Stimulated activated CD4-positive, alpha-beta T cell treated with anti-CD3 and anti-CD28 coated beads, Interleukin-12 subunit alpha, Interleukin-12 subunit beta, amount 100 ng/mL, for 24 hours (primary cell): ENCODE measurements at regions not wholly inside any gene's neighbourhood (a gene's known extent, or its start where the extent isn't known, plus 50 kb on each side); places are given as distances from the start of the nearest gene placed in this dataset.
"Not testable (repeated sequence)": the region's sequence is repeated elsewhere in the genome, so short reads cannot be mapped to it uniquely, and the experiment has no call there.

Experiments
- DNase-seq, 2 experiments: peaks; one replicate each; pipeline ENCODE4 v3.0.0-alpha.2; 2020; ENCODE audit warnings: low read depth in 2 of 2

DNA sequence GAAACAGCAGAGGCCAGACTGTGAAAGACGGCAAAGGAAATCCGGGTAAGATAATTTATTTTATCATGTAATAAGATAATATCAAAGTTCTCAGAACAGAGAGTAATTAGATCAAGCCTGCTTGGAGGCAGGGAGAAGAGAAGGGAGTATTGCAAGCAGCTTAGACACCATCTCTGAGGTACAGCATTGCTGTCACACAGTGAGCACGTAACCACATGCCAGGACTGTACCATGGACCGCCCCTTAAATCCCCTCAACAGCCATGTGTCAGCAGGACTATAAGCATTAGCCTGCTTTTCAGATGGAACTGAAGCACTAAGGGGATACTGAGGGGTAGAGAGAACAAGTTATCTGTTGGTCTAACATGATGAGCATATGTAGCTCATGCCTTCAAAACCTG lies 141.5 kb downstream of the C6orf118 start:
- no peak for DNase-seq

- DNase-seq, result no peak
These were observed 142.1 kb downstream of the C6orf118 start for GRCh38 chr6:165167311-165167710.

DNA sequence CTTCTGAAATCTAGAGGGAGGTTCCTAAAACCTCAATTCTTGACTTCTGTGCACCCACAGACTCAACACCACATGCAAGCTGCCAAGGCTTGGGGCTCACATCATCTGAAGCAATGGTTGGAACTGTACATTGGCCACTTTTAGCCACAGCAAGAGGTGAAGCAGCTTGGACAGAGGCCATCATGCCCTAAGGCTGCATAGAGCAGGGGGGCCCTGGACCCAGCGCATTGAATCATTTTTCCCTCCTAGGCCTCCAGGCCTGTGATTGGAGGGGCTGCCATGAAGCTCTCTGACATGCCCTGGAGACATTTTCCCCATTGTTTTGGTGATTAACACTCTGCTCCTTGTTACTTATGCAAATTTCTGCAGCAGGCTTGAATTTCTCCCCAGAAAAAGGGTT lies 145.9 kb downstream of the C6orf118 start:
- DNase-seq, result no peak

GRCh38 chr6:165159460-165159859 lies 149.9 kb downstream of the C6orf118 start:
- no peak for DNase-seq

DNA sequence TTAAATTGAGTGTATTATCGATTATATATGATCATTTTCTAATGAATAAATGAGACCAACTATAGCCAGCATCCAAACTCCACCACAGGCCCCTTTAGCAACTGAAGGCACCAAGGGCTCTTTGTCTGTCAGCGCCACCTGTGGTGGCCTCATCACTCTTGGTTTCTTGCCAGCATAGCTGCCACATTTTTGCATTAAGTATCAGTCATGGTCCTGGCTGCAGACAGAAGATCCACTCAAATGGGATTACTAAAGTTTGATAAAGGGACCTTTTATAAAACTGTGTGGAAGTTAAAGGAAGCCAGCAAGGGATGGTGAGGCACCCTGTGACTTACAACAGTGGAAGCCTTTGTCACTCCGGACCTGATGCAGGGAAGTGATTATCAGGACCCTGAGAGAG lies 162.9 kb downstream of the C6orf118 start:
- DNase-seq, result no peak

GRCh38 chr6:165135889-165136288 lies 173.5 kb downstream of the C6orf118 start:
- DNase-seq, result no peak

DNA sequence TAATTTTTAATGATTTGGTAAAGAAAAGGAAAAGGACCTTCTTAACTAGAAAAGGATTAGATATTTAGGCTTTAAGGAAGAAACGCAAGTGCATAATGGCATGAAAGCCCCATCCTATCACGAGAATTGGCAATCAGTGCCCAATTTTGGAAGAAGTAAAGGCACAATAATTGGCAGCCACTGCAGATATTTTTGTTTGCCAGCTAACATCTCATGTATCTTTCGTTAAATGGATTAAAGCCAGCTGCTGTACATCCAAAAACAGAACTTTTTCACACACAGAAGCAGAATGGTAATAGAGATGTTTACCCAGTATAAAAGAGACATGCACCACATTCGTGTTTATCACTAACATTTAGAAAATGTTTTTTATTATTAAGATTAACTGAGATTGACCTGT lies 180.3 kb downstream of the C6orf118 start:
- no peak for DNase-seq

DNA sequence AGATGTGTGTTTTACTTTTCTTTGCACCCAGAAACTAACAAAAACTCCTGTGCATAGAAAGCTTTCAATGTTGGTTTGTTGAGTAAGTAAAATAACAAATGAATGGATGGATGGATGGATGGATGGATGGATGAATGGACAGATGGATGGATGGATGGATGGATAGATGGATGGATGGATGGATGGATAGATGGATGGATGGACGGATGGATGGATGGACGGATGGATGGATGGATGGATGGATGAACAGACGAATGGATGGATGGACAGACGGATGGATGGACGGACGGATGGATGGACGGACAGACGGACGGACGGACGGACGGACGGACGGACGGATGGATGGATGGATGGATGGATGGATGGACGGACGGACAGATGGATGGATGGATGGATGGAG lies 181.7 kb downstream of the C6orf118 start:
- not testable (repeated sequence) for DNase-seq

- DNase-seq, result not testable (repeated sequence)
These were observed 184.7 kb downstream of the C6orf118 start for GRCh38 chr6:165124681-165125080.

DNA sequence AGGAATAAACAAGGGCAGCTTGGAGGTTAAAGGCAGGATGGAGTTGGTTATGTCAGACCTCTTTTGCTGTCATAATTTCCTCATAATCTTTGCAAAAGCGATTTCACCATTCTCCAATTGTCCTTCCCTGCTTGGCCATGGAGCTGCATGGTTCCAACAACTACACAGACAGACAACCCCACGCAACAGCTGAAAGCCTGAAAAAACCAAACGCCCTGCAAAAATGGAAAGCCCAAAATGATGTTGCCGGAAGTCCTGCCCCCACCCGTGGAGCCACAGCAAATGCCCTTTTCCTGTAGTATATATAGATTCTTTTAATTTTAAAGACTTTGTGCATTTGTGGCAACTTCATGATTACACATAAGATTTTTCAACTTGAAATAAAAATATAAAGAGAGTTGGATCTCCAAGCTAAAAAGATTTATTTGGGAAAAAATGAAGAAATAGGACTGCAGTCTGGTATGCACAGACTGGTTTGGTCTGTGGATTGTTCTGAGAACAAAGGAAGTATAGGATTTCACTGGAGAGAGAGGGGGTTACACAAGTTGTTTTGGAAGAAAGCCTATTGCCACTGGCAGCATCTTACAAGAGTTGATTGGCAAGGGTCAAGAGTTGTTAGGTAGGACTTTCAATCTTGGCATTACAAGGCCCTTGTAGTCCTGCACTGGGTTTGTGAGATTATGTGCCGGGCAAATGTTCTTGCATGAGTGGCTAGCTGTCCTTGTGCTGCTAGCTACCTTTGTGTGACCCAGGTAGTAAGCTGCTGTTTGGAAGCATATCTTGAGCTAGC lies 190.0 kb downstream of the C6orf118 start:
- DNase-seq, result no peak

- no peak for DNase-seq
These were observed 190.7 kb downstream of the C6orf118 start for GRCh38 chr6:165118736-165119135.

GRCh38 chr6:165117806-165118205 lies 191.6 kb downstream of the C6orf118 start:
- no peak for DNase-seq

- no peak for DNase-seq
These were observed 192.3 kb downstream of the C6orf118 start for GRCh38 chr6:165117121-165117520.

- DNase-seq, result no peak
These were observed 198.5 kb downstream of the C6orf118 start for GRCh38 chr6:165110860-165111259.

GRCh38 chr6:165109011-165109410 lies 200.4 kb downstream of the C6orf118 start:
- DNase-seq, result no peak

GRCh38 chr6:165106261-165106660 lies 203.1 kb downstream of the C6orf118 start:
- no peak for DNase-seq

- no peak for DNase-seq
These were observed 211.2 kb downstream of the C6orf118 start for GRCh38 chr6:165098165-165098564.

DNA sequence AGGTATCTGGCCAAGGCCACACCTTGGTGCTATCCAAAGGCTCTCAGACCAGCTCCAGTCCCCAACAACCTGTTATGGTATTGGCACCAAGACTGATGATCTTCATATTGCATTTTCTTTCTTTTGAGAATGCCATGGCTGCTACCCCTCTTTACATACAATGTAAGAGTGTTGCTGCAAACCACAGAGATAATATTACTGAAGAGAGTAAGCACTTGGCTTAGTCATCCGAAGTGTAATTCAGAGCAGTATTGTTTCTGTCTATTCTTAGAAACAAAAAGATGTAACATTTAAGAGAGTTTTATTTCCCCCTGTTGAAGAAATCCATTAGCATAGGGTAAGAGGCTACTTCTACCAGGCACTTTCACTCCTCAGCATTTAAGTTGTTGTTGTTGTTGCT lies 212.5 kb downstream of the C6orf118 start:
- no peak for DNase-seq

- DNase-seq, result no peak
These were observed 213.2 kb downstream of the C6orf118 start for GRCh38 chr6:165096209-165096608.

DNA sequence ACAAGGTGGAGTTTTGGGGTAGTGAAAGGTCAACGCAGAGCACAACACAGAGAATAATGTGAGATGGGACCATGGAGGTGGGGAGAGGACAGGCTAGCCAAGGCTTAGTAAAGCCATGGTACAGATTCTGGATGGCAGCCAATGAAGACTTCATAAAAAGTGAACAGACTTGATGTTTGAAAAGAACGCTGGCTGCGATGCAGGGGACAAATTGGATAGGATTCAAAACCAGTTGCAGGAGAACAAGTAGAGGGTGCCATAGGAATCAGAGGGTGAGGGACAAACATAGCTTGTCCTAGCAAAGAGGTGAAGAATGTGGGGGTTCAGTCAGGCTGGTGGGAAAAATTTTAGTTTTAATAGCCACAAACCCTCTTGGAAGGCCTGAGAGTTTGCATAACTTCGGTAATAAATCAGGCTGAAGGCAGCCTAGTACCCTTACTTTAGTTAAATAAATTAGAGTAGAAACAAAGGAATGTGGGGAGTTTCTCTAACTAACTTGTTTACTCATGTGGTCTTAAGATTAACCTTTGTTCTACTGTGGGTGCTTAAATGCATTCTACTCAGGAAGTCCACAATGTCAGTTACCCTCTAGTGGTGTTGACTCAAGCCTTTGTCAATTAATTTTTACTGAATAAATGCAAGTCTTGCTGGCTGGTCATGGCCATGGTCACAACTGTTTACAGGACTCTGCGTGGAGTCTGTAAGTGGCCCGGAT lies 216.4 kb downstream of the C6orf118 start:
- no peak for DNase-seq

DNA sequence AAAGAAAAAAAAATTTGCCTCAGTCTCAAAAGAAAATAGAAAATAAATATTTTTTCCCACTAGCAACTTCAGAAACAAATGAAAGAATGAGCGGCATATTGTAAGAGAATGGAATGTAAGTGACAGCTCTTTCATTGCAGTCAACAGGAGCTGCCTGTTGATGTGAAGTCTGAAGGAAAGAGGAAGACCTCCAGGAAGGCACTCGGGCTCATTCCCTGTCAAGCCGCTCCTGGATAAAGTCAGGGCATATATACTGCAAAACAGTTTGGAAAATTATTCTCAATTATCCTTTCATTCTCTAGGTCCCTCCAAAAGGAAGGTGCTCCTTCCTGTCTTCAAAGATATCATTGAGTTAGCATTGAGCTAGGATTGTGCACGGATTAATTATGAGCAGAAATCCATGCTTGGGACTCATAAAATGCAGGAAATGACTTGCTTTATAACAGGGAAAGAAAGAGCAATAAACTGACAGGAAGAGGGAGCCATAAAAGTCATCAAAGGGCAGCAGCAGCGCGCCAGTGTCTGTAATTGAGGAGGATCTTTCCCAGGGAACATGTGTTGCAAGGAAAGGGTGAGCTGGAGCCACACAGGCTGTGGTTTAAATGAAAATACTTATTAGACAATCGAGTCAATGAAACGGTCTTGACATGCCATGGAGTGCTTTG lies 218.2 kb downstream of the C6orf118 start:
- no peak for DNase-seq

- DNase-seq, result no peak
These were observed 219.2 kb downstream of the C6orf118 start for GRCh38 chr6:165090242-165090641.

GRCh38 chr6:165086814-165087213 lies 222.6 kb downstream of the C6orf118 start:
- DNase-seq, result no peak
